ENCODE measurements at regions not wholly inside any gene's neighbourhood (a gene's known extent, or its start where the extent isn't known, plus 50 kb on each side); places are given as distances from the start of the nearest gene placed in this dataset.

GRCh38 chr5:133705331-133705730, 93.0 kb upstream of the FSTL4 start:
- no peak for DNase-seq

DNA sequence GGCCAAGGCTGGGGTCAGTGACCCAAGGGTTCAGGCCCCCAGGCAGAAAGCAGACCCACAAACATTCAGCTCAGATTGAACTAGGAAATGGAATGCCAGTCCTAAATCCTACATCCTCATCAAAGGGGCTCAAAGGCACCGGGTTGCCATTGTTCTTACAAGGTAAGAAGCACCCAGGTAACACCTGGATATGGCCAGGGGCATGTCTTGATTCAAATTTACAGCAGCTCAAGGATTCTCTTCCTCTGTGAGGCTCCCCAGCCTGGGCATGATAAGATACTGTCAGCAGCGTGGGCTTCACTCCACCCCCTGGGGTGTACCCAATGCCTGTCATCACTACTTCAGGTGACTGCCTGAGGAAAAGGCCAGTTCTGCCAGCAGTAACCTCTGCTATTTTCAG, 92.1 kb upstream of the FSTL4 start:
- DNase-seq = no peak

DNA sequence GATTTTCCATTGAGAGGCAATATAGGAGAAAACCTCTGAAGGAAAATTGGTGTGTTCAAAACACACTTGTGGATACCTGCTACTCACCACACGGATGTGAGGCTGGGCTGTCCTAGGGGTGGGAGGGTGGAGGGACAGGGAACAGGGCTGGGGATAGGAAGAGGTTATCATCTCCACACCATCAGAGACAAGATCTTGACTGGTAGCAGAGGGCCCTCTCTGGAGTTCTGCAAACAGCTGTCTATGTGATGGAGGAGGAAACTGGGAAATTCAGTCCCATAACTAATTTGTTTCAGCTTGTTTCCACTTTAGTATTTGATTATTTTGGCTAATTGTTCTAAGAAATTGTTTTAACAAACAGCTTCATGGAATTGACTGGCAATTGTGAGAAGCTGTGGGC, 91.6 kb upstream of the FSTL4 start:
- no peak for DNase-seq

DNA sequence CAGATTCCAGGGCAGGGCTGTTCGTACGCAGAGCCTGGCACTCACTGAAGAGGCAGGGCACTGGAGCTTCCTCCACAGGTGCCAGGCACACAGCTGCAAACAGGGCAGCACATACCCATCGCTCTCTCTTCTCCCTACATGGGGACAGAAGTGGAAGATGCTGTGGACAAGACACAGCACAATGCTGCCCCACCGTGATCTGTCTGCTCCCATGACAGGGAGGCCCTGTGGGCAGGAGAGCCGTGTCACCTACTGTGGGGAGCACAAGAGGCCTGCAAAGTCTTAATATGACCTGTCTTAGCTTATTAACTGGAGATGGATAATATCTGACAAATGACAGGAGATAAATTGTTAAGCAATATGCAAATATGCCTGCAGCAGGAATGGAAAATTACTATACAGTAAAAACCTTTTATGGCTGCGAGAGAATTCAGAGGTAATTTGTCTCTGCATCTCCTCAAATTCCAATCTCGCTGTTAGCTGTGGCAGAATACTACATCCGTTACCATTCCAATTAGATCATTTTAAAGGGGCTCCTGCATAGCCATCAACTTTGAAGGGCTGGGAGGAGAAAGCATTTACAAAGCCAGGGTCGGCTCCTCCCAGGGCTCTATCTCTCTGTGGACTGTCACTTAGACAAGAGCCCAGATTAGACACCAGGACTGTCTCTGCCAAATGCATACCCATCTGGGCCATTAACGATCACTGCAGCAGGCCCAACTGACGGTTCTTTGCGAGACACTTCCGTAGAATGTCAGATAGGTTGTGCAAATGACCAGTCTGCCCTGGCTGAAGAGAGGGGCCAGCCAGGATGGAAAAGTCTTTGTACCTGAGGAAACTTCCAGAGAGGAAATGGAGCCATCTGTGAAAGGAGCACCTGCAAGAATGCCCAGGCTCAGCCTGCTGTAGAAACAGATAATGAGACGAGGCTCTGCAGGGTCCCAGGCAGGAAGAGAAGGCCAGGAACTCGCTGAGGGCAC, 90.7 kb upstream of the FSTL4 start:
- no peak for DNase-seq

- DNase-seq = no peak
These were observed 89.5 kb upstream of the FSTL4 start for GRCh38 chr5:133701871-133702270.

DNA sequence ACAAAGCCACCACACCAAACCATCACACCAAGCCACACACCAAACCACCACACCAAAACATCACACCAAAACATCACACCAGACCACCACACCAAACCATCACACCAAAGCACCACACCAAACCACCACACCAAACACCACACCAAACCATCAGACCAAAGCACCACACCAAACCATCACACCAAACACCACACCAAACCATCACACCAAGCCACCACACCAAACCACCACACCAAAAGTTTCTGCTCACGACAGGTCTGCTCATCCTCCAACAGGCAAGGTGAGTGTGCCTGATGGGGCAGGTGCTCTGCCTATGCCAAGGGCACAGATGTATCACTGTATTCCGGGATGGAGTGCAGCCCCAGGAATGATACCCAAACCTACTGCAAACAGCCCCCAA, 87.9 kb upstream of the FSTL4 start:
- DNase-seq = no peak

DNA sequence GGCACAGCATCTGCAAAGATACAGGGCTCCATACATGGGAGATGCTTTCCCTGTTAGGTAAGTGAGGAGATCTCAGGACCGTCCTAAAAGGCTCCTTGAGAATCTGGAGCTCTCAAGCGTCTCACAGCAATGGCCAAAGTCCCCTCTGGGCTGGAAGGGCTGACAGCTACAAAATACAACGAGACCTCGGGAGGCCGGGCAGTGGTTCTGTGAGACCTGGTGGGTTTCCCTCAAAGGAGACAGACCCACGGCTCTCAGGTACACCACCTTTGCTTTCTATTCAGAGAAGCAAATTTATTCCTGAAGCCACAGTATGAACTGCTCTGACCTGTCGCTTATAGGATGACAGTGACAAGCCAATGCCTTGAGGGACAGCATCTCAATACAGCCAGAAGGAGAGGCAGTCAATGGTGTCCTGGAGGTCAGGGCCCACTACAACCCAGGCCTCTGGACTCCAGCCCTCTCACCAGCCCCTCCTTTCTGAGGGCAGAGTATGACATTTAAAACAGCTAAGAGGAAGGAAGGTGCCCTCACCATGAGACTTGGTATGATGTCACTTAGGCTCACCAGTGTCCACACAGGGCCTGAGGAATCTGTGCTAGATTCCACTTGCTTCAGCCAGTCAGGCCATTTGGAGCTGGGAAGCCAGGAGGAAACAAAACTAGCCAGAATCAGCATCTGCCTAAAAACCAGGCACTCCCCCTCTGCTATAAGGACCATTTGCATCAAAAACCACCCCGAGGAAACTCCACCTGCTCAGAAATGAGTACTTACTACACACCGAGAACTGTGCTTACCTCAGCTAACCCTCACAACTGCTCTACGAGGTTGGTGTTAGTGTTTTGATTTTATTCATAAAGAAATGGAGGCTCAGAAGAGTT, 86.5 kb upstream of the FSTL4 start:
- no peak for DNase-seq

- no peak for DNase-seq
These were observed 85.9 kb upstream of the FSTL4 start for GRCh38 chr5:133698259-133698554.

DNA sequence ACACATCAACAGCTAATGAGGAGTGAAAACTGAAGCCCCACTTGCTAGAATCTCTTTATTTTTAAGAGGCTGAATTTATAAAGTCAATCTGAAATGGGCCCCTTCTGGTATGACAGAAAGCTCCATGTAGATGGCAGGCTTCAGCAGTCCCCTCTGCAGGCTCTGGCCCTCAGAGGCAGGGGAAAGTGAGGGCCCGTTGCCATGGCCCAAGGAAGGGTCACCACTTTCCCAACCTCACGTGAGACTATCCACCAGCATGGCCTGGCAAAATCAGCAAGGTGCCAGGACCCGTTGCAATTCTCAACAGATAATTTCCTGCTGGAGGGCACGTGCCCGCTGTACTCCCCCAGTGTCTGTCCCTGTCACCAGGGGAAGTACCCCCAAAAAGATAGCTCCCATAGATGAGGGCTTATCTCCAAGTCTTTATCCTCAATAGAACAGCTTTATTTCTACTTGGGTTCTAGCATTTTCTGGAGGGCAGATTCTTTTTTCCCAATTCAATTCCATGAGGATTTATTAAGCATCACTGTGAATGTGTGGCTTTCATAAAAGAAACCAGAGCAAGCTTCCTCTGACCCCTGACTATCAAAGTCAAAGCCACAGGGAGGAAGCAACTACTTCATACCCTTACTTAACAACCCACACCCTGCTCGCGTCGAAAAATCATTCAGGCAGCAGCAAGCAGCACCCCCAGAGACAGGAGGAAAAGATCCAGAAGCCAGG, 85.4 kb upstream of the FSTL4 start:
- DNase-seq = no peak

DNA sequence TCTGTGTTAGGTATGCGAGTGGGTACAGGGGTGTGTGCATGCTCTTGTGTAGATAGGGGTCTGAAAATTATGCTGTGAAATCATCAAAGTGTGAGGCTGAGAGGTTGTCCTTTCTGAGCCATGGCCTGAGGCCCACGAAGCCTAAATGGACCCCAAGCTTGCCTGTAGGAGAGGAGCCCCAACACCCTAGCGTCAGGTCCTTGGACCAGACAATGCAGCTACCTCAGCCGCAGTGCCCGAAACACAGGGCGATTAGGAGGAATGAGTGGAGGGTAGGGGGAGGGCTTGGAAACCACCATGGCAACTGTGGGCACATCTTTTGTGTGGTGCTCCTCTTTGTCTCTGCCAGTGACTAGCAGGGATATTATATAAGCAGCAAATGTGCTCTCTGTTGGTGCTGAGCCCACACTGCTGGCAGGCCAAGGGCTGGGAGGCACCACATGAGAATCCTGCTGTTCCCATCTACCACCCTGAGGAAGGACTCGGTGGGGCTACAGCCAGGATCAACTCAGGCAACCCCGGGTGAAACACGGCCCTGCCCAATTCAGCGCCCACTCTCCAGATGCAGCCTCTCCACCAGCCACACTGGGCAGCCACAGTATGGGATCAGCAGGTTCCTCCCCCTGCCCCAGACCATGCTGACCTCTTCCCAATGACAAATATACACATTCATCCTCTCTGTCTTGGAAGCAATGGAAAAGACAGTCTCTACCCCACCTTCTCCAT, 84.6 kb upstream of the FSTL4 start:
- DNase-seq = no peak

DNA sequence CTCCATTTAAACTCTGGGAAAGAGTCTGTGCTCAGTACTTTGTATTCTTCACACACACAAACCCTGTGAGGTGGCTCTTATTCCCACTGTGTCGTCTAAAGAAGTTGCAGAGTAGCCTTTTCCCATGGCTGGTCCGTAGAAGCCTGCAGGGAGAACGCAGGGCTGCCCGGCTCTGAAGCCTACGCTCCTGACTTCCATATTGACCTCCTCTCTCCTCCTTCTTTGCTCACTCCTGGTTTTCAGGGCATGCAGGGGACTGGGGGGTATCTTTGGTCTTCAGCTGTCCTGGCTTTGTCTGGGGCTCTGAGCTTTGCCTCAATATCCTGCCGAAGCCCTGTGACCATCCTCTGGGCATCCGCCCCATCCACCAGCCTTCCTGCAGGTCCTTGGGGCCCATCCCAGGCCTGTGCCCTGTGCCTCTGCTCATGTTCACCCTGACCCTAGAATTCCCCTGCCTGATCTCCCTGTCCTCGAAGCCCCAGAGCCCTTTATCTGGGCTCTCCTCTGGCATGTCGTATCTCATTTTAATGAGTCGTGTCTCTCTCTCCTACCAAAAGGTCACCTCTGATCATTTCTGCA, 83.8 kb upstream of the FSTL4 start:
- DNase-seq = no peak

GRCh38 chr5:133694181-133694831, 82.0 kb upstream of the FSTL4 start:
- no peak for DNase-seq

DNA sequence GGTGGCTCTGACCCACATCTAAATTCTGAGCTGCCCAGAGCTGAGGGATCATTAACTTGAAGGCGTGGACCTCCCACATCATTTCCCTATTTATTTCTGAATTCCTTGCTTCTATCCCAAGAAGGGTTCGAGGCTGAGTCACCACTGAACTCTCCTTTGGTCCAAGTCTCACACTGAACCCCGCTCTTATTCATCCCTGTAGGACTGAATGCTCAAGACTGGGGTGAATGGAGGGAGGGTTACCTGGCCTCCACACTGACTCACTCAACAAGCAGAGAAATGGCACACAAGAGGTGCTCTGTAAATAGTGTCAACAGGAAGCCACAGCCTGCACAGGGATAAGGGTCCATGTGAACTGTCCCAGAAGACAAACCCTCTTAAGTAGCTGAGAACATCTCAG, 79.1 kb upstream of the FSTL4 start:
- DNase-seq = no peak

DNA sequence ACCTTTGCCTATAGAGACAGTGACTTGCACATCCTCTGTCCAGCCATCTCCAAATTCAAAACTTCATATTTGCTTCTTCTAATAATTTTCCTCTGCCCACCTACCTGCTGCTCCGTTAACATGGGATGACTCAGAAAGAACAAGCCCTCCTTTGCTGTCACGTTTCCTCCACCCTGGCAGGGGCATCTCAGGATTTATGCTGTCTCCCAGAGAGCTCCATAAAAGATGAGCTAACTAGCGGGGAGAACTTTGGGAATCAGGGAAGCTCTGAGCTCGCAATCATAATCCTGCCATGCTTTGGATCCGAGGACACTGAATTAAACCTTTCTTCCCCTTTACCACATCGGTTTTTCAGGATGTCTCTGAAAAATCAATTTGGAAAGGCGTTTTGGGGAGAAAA, 78.4 kb upstream of the FSTL4 start:
- no peak for DNase-seq

GRCh38 chr5:133688391-133688790, 76.0 kb upstream of the FSTL4 start:
- no peak for DNase-seq

- DNase-seq = no peak
These were observed 75.1 kb upstream of the FSTL4 start for GRCh38 chr5:133687212-133688061.

DNA sequence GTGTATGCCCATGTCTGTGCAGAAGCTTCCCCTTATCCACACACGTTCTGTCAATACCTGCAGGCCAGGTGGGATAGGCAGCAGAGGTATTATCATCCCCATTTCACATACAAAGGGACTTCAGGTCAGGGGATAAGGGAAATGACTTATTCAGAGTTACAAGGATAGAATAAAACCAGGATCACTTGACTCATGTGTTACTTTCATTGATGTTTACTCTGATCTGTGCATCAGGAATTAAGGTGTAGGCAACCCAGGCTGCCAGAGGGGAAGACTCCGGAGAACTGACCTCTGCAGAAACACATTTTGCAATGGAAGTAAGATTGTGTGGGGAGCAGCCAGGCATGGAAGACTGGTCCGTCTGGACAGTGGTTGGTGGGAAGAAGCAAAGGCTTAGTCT, 74.2 kb upstream of the FSTL4 start:
- DNase-seq = no peak

DNA sequence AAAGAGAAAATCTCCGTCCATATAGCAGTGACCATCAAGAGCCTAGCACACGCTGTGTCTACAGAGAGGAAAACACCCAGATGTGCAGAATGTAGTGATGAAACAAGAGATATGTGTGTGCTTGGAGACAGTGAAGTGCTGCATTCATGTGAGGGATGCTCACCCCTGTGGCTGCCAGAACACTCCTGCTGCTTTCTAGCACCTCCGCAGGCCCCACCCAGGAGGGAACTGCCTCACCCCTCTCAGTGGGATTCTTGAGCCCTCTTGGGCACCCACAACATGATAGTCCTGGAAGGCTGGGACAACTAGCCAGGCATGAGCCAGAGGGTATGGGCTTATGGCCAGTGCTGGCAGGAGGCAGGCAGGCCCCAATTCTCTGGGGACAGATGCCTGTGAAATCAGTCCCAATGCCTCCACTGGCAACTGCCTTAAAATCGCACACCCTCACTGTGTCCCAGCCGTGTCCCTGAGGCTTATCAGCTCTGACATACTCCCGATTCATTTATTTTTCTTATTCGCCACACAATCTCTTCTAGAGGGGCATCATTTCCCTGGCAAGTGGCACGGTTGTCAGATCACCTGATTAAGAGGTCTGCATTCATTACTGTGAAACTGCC, 73.2 kb upstream of the FSTL4 start:
- DNase-seq = no peak

GRCh38 chr5:133683646-133684596, 71.6 kb upstream of the FSTL4 start:
- DNase-seq = no peak
